ENCODE measurements at regions not wholly inside any gene's neighbourhood (a gene's known extent, or its start where the extent isn't known, plus 50 kb on each side); places are given as distances from the start of the nearest gene placed in this dataset.

- TF ChIP-seq CTCF (IDR thresholded peaks at IDR 0.05; ENCODE audit: unreplicated experiment) = no peak
- Mint-ChIP-seq H3K36me3 (ENCODE audit: insufficient read depth, unreplicated experiment) (no peaks in the 10 kb centered on the region), H3K9me3 (ENCODE audit: low read depth, unreplicated experiment) (no peaks in the 10 kb centered on the region), H3K27me3 (ENCODE audit: unreplicated experiment) (no peaks in the 10 kb centered on the region), H3K4me1 (ENCODE audit: low read depth, unreplicated experiment) (no peaks in the 10 kb centered on the region), H3K4me3 (ENCODE audit: low read depth, unreplicated experiment) (no peak overlapping the region), H3K27ac (ENCODE audit: unreplicated experiment) (no peak overlapping the region)
- no TSS peak for BruUV-seq (replicated peaks)
- intact Hi-C loops (cut with micrococcal nuclease; ENCODE audit: unreplicated experiment) = no loop called here
- DNase-seq = no peak
- CTCF ChIA-PET = no interaction called here
Measured at GRCh38 chr20:53816872-53817398, 223.3 kb upstream of the ZNF217 start.

GRCh38 chr20:53815509-53815908 is 221.9 kb upstream of the ZNF217 start:
- intact Hi-C loops (cut with micrococcal nuclease; ENCODE audit: unreplicated experiment) = no loop called here
- H3K4me3 Mint-ChIP-seq (ENCODE audit: low read depth, unreplicated experiment) = no peak overlapping the region
- CTCF ChIA-PET = no interaction called here
- BruUV-seq (replicated peaks) = no TSS peak
- H3K4me1 Mint-ChIP-seq (ENCODE audit: low read depth, unreplicated experiment) = no peaks in the 10 kb centered on the region
- no peaks in the 10 kb centered on the region for H3K9me3 Mint-ChIP-seq (ENCODE audit: low read depth, unreplicated experiment)
- no peak for TF ChIP-seq CTCF (IDR thresholded peaks at IDR 0.05; ENCODE audit: unreplicated experiment)
- no peak for DNase-seq
- H3K36me3 Mint-ChIP-seq (ENCODE audit: insufficient read depth, unreplicated experiment) = no peaks in the 10 kb centered on the region
- H3K27ac Mint-ChIP-seq (ENCODE audit: unreplicated experiment) = no peak overlapping the region
- H3K27me3 Mint-ChIP-seq (ENCODE audit: unreplicated experiment) = no peaks in the 10 kb centered on the region

DNA sequence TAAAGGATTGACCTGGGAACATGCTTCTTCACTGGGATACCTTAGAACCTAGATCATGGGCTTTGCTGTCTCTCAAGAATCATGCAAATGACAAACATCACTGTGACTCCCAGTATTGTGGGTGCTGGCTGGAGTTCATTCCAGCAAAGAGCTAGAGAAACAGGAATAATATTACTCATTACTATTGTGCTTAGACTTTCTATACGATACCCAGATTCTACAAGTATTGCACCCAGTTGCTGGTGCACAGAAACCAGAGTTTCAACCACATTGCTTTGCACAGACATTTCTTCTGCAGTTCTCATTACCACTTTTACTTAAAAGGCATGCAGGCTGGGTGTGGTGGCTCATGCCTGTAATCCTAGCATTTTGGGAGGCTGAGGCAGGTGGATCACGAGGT is 220.4 kb upstream of the ZNF217 start:
- DNase-seq = no peak
- no peak overlapping the region for H3K4me3 Mint-ChIP-seq (ENCODE audit: low read depth, unreplicated experiment)
- no TSS peak for BruUV-seq (replicated peaks)
- H3K27me3 Mint-ChIP-seq (ENCODE audit: unreplicated experiment) = no peaks in the 10 kb centered on the region
- intact Hi-C loops (cut with micrococcal nuclease; ENCODE audit: unreplicated experiment) = no loop called here
- no peak overlapping the region for H3K27ac Mint-ChIP-seq (ENCODE audit: unreplicated experiment)
- H3K4me1 Mint-ChIP-seq (ENCODE audit: low read depth, unreplicated experiment) = no peaks in the 10 kb centered on the region
- CTCF ChIA-PET = no interaction called here
- H3K9me3 Mint-ChIP-seq (ENCODE audit: low read depth, unreplicated experiment) = no peaks in the 10 kb centered on the region
- TF ChIP-seq CTCF (IDR thresholded peaks at IDR 0.05; ENCODE audit: unreplicated experiment) = no peak
- no peaks in the 10 kb centered on the region for H3K36me3 Mint-ChIP-seq (ENCODE audit: insufficient read depth, unreplicated experiment)

DNA sequence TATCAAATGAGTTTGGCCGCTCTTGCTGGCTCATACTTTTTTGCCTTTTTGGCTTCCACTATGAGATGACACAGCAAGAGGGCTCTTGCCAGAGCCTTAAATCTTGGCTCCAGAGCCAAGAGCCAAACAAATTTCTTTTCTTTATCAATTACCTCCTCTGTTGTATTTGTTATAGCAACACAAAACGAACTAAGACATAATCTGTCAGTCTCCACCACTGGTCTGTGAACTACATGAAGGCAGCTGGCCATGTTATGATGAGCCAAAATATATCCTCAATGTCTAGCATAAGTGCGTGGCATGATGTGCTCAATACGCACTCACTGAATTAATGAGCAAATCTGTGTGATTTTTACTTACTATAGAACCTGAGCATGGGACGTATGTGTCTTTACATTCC is 220.0 kb upstream of the ZNF217 start:
- H3K9me3 Mint-ChIP-seq (ENCODE audit: low read depth, unreplicated experiment) = no peaks in the 10 kb centered on the region
- intact Hi-C loops (cut with micrococcal nuclease; ENCODE audit: unreplicated experiment) = no loop called here
- CTCF ChIA-PET = no interaction called here
- no TSS peak for BruUV-seq (replicated peaks)
- no peaks in the 10 kb centered on the region for H3K4me1 Mint-ChIP-seq (ENCODE audit: low read depth, unreplicated experiment)
- no peak overlapping the region for H3K27ac Mint-ChIP-seq (ENCODE audit: unreplicated experiment)
- H3K36me3 Mint-ChIP-seq (ENCODE audit: insufficient read depth, unreplicated experiment) = no peaks in the 10 kb centered on the region
- DNase-seq = no peak
- TF ChIP-seq CTCF (IDR thresholded peaks at IDR 0.05; ENCODE audit: unreplicated experiment) = no peak
- H3K4me3 Mint-ChIP-seq (ENCODE audit: low read depth, unreplicated experiment) = no peak overlapping the region
- H3K27me3 Mint-ChIP-seq (ENCODE audit: unreplicated experiment) = no peaks in the 10 kb centered on the region

Measured in Calu3 (cell line).